GM23248 (cell line): ENCODE measurements at regions not wholly inside any gene's neighbourhood (a gene's known extent, or its start where the extent isn't known, plus 50 kb on each side); places are given as distances from the start of the nearest gene placed in this dataset.

Experiments
- EZH2 ChIP-seq: fragments of 200-600 bp; sonication (generic); IDR thresholded peaks from 2 replicates; pipeline ENCODE4 v1.6.1; 2018; ENCODE audit warnings: antibody characterized with exemption, mild to moderate bottlenecking; ENCODE audit not compliant: insufficient read depth, poor library complexity, severe bottlenecking
- EZH2phosphoT487 ChIP-seq: fragments of 200-600 bp; sonication (generic); IDR thresholded peaks from 2 replicates; pipeline ENCODE4 v1.6.1; 2018; ENCODE audit warnings: antibody characterized with exemption, moderate library complexity, mild to moderate bottlenecking, low read depth; ENCODE audit not compliant: insufficient read depth

DNA sequence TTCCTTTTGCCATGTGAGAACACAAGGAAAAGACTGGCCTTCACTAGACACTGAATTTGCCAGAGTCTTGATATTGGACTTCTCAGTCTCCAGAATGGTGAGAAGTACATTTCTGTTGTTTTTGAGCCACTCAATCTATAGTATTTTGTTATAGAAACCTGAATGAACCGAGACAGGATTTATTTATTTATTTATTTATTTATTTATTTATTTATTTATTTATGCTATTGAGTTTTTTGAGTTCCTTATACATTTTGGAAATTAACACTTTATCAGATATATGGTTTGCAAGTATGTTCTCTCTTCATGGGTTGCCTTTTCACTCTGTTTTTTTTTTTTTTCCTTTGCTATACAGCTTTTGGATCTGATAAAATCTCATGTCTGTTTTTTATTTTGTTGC, 319.0 kb upstream of the PCDH20 start:
- TF ChIP-seq EZH2 (no peak), EZH2phosphoT487 (no peak)
